ENCODE measurements at regions not wholly inside any gene's neighbourhood (a gene's known extent, or its start where the extent isn't known, plus 50 kb on each side); places are given as distances from the start of the nearest gene placed in this dataset.

GRCh38 chr7:45457591-45457990 lies 116.6 kb upstream of the ADCY1 start:
- 48 to 56% methylated on average over 3 of the region's 3 CpGs for WGBS, 2 donors
- no peaks in the 10 kb centered on the region for H3K9me3 ChIP-seq
- H3K4me3 ChIP-seq, result no peak overlapping the region
- H3K4me1 ChIP-seq, result no peaks in the 10 kb centered on the region
- intact Hi-C loops (cut with DNase I), result no loop called here
- H3K27ac ChIP-seq, result no peak overlapping the region
- DNase-seq, result no peak
- H3K36me3 ChIP-seq, result no peaks in the 10 kb centered on the region
- TF ChIP-seq POLR2A (IDR thresholded peaks at IDR 0.05) (no peak), CTCF (IDR thresholded peaks at IDR 0.05) (no peak)
- H3K27me3 ChIP-seq, result peaks cover 0 to 8% (median 0%) of the 10 kb centered on the region in 4 donors

- intact Hi-C loops (cut with DNase I), result no loop called here
- Histone ChIP-seq H3K27ac (no peak overlapping the region), H3K4me1 (no peaks in the 10 kb centered on the region), H3K4me3 (no peak overlapping the region), H3K27me3 (peaks cover 0 to 8% (median 0%) of the 10 kb centered on the region in 4 donors), H3K9me3 (no peaks in the 10 kb centered on the region), H3K36me3 (no peaks in the 10 kb centered on the region)
- DNase-seq, result no peak
- TF ChIP-seq CTCF (IDR thresholded peaks at IDR 0.05), result no peak
- no peak for TF ChIP-seq POLR2A (IDR thresholded peaks at IDR 0.05)
- 41 to 44% methylated on average over 3 of the region's 4 CpGs for WGBS, 2 donors
Measured at GRCh38 chr7:45459476-45459875, 114.7 kb upstream of the ADCY1 start.

GRCh38 chr7:45460379-45460778 lies 113.8 kb upstream of the ADCY1 start:
- WGBS, 2 donors, result 7 to 46% methylated on average over 2 to 3 of the region's 3 CpGs
- Histone ChIP-seq H3K27ac (no peak overlapping the region), H3K27me3 (peaks cover 0 to 8% (median 0%) of the 10 kb centered on the region in 4 donors), H3K9me3 (no peaks in the 10 kb centered on the region), H3K4me3 (no peak overlapping the region), H3K4me1 (no peaks in the 10 kb centered on the region), H3K36me3 (no peaks in the 10 kb centered on the region)
- intact Hi-C loops (cut with DNase I), result no loop called here
- no peak for DNase-seq
- no peak for TF ChIP-seq POLR2A (IDR thresholded peaks at IDR 0.05)
- no peak for TF ChIP-seq CTCF (IDR thresholded peaks at IDR 0.05)

GRCh38 chr7:45461026-45461425 lies 113.1 kb upstream of the ADCY1 start:
- no peak overlapping the region for H3K27ac ChIP-seq
- WGBS, 2 donors, result 59 to 60% methylated on average over 1 to 3 of the region's 3 CpGs
- H3K4me1 ChIP-seq, result no peaks in the 10 kb centered on the region
- DNase-seq, result no peak
- H3K9me3 ChIP-seq, result no peaks in the 10 kb centered on the region
- H3K36me3 ChIP-seq, result no peaks in the 10 kb centered on the region
- H3K4me3 ChIP-seq, result no peak overlapping the region
- H3K27me3 ChIP-seq, result peaks cover 0 to 2% (median 0%) of the 10 kb centered on the region in 4 donors
- intact Hi-C loops (cut with DNase I), result no loop called here
- TF ChIP-seq CTCF (IDR thresholded peaks at IDR 0.05) (no peak), POLR2A (IDR thresholded peaks at IDR 0.05) (no peak)

- 67 to 78% methylated on average over 1 of the region's 1 CpG for WGBS, 2 donors
- no peaks in the 10 kb centered on the region for H3K36me3 ChIP-seq
- H3K27me3 ChIP-seq, result peaks cover 0 to 3% (median 0%) of the 10 kb centered on the region in 4 donors
- TF ChIP-seq CTCF (IDR thresholded peaks at IDR 0.05), result no peak
- no peak for TF ChIP-seq POLR2A (IDR thresholded peaks at IDR 0.05)
- intact Hi-C loops (cut with DNase I), result no loop called here
- no peak for DNase-seq
- H3K4me1 ChIP-seq, result no peaks in the 10 kb centered on the region
- H3K4me3 ChIP-seq, result no peak overlapping the region
- no peak overlapping the region for H3K27ac ChIP-seq
- H3K9me3 ChIP-seq, result no peaks in the 10 kb centered on the region
Measured at GRCh38 chr7:45469103-45469502, 105.1 kb upstream of the ADCY1 start.

Data from esophagus squamous epithelium (tissue), 5 donors.